Brain microvascular endothelial cell (primary cell): ENCODE measurements at regions not wholly inside any gene's neighbourhood (a gene's known extent, or its start where the extent isn't known, plus 50 kb on each side); places are given as distances from the start of the nearest gene placed in this dataset.

Experiments
- DNase-seq: peaks from one replicate; pipeline ENCODE4 v3.0.0-alpha.2; 2020
- H3K27ac ChIP-seq: fragments of 250-450 bp; sonication (Bioruptor Pico); 2 replicates; pipeline ENCODE4 v1.5.1; 2020; ENCODE audit warnings: mild to moderate bottlenecking, moderate library complexity
- H3K27me3 ChIP-seq: fragments of 250-450 bp; sonication (Bioruptor Pico); replicated peaks from 2 replicates; pipeline ENCODE4 v1.5.1; 2020; ENCODE audit warnings: mild to moderate bottlenecking
- H3K36me3 ChIP-seq: fragments of 250-450 bp; sonication (Bioruptor Pico); replicated peaks from 2 replicates; pipeline ENCODE4 v1.5.1; 2020; ENCODE audit warnings: mild to moderate bottlenecking
- H3K4me3 ChIP-seq: 2 replicates; pipeline ENCODE4 v1.5.1; 2011; ENCODE audit warnings: low read depth, mild to moderate bottlenecking, control low read depth, low read length, moderate library complexity
- CTCF ChIP-seq: IDR thresholded peaks from 2 replicates; pipeline ENCODE4 v1.5.1; 2011; ENCODE audit warnings: low read depth, mild to moderate bottlenecking, moderate library complexity, low read length, control low read depth, inconsistent platforms; ENCODE audit errors: missing control alignments
- in situ Hi-C: cut with HindIII; loops from 2 replicates; pipeline ENCODE4 v1.10.0; 2017; ENCODE audit warnings: low sequenced_read_pairs, low pct_ligation_motif_present

GRCh38 chrX:39176105-39176504 lies 374.8 kb downstream of the MID1IP1 start:
- H3K4me3 ChIP-seq: no peak overlapping the region
- no peak for TF ChIP-seq CTCF
- in situ Hi-C loops: no loop called here
- no peaks in the 10 kb centered on the region for H3K27me3 ChIP-seq
- H3K36me3 ChIP-seq: no peaks in the 10 kb centered on the region
- H3K27ac ChIP-seq: no peak overlapping the region
- no peak for DNase-seq

GRCh38 chrX:39189431-39189830 lies 388.2 kb downstream of the MID1IP1 start:
- Histone ChIP-seq H3K27ac (no peak overlapping the region), H3K36me3 (no peaks in the 10 kb centered on the region), H3K4me3 (no peak overlapping the region), H3K27me3 (no peaks in the 10 kb centered on the region)
- in situ Hi-C loops: no loop called here
- TF ChIP-seq CTCF: no peak
- DNase-seq: no peak

- H3K4me3 ChIP-seq: no peak overlapping the region
- DNase-seq: no peak
- TF ChIP-seq CTCF: no peak
- in situ Hi-C loops: no loop called here
- no peaks in the 10 kb centered on the region for H3K36me3 ChIP-seq
- H3K27me3 ChIP-seq: no peaks in the 10 kb centered on the region
- H3K27ac ChIP-seq: no peak overlapping the region
Measured at GRCh38 chrX:39194673-39195072, 393.4 kb downstream of the MID1IP1 start.

- in situ Hi-C loops: no loop called here
- H3K36me3 ChIP-seq: no peaks in the 10 kb centered on the region
- H3K4me3 ChIP-seq: no peak overlapping the region
- no peak for DNase-seq
- H3K27ac ChIP-seq: no peak overlapping the region
- no peaks in the 10 kb centered on the region for H3K27me3 ChIP-seq
- no peak for TF ChIP-seq CTCF
Measured at GRCh38 chrX:39195156-39195555, 393.9 kb downstream of the MID1IP1 start.

GRCh38 chrX:39196192-39197102 lies 395.2 kb downstream of the MID1IP1 start:
- DNase-seq: peak; percentile 77
- Histone ChIP-seq H3K4me3 (no peak overlapping the region), H3K27me3 (no peaks in the 10 kb centered on the region), H3K27ac (no peak overlapping the region), H3K36me3 (no peaks in the 10 kb centered on the region)
- in situ Hi-C loops: no loop called here
- no peak for TF ChIP-seq CTCF

DNA sequence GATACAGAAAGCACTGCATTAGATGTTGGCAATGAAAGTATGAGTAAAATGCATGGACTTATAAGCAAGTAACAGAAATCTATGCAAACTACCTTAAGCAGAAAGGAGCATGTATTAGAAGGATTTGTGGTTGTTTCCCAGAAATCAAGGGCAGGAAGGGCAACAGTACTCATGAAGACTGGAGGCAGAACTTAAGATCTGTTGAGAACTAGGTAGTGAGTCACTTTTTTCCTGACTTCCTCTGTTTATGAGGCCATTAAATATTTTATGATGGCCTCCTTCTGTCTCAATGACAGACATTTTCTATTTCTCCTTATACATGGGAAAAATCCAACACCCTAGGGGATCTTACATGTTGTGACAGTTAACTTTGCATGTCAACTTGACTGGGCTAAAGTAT lies 398.2 kb downstream of the MID1IP1 start:
- Histone ChIP-seq H3K4me3 (no peak overlapping the region), H3K27me3 (no peaks in the 10 kb centered on the region), H3K27ac (no peak overlapping the region), H3K36me3 (no peaks in the 10 kb centered on the region)
- in situ Hi-C loops: no loop called here
- no peak for TF ChIP-seq CTCF
- DNase-seq: no peak
